OCI-LY3 (cell line): ENCODE measurements at regions not wholly inside any gene's neighbourhood (a gene's known extent, or its start where the extent isn't known, plus 50 kb on each side); places are given as distances from the start of the nearest gene placed in this dataset.

Experiments
- H2AFZ ChIP-seq: fragments of 200-600, 300-600 bp; shearing (Covaris generic); 2 replicates; pipeline ENCODE4 v1.6.0; 2014; ENCODE audit warnings: antibody characterized with exemption, low read depth, low read length
- H3K27ac ChIP-seq: fragments of 200-600, 300-600 bp; sonication (generic); 2 replicates; pipeline ENCODE4 v1.5.1; 2014; ENCODE audit warnings: mild to moderate bottlenecking, low read length, moderate library complexity, mixed read lengths
- H3K27me3 ChIP-seq: fragments of 200-600, 300-600 bp; sonication (generic); 2 replicates; pipeline ENCODE4 v1.6.1; 2014; ENCODE audit warnings: low read depth, low read length, mixed read lengths
- H3K36me3 ChIP-seq: fragments of 200-600, 300-600 bp; sonication (generic); replicated peaks from 2 replicates; pipeline ENCODE3; 2014; ENCODE audit warnings: low read depth, low read length, mixed read lengths
- H3K4me1 ChIP-seq: fragments of 300-600, 200-600 bp; sonication (generic); 2 replicates; pipeline ENCODE4 v1.6.1; 2014; ENCODE audit warnings: low read length, mixed read lengths
- H3K4me2 ChIP-seq: fragments of 200-600, 300-600 bp; sonication (generic); 2 replicates; pipeline ENCODE4 v1.6.1; 2014; ENCODE audit warnings: low read length, mixed read lengths
- H3K4me3 ChIP-seq: fragments of 300-600, 200-600 bp; sonication (generic); 2 replicates; pipeline ENCODE4 v1.5.1; 2014; ENCODE audit warnings: antibody characterized with exemption, mild to moderate bottlenecking, low read length, moderate library complexity
- H3K79me2 ChIP-seq: fragments of 300-600, 200-600 bp; shearing (Covaris generic); 2 replicates; pipeline ENCODE4 v1.6.1; 2014; ENCODE audit warnings: mild to moderate bottlenecking, low read length, mixed read lengths
- H3K9ac ChIP-seq: fragments of 300-600, 200-600 bp; shearing (Covaris generic); 2 replicates; pipeline ENCODE4 v1.6.0; 2014; ENCODE audit warnings: mild to moderate bottlenecking, low read length, moderate library complexity
- H3K9me3 ChIP-seq: fragments of 200-600, 300-600 bp; shearing (Covaris generic); 2 replicates; pipeline ENCODE4 v1.6.1; 2014; ENCODE audit warnings: low read length, mixed read lengths; ENCODE audit not compliant: insufficient read depth
- H4K20me1 ChIP-seq: fragments of 200-600, 300-600 bp; sonication (generic); 2 replicates; pipeline ENCODE4 v1.6.1; 2016; ENCODE audit warnings: low read length, mixed read lengths; ENCODE audit not compliant: insufficient read depth
- CTCF ChIP-seq: fragments of 200-600, 300-600 bp; sonication (generic); IDR thresholded peaks from 2 replicates; pipeline ENCODE4 v1.5.1; 2014; ENCODE audit warnings: antibody characterized with exemption, low read length, low read depth
- EZH2phosphoT487 ChIP-seq: fragments of 200-600 bp; shearing (Covaris generic); IDR thresholded peaks from 2 replicates; pipeline ENCODE4 v1.6.1; 2018; ENCODE audit warnings: antibody characterized with exemption, mixed run types, low read depth

GRCh38 chr9:8095672-8096086, 296.1 kb upstream of the DMAC1 start:
- no peak for TF ChIP-seq EZH2phosphoT487
- no peak for TF ChIP-seq CTCF
- Histone ChIP-seq H3K4me1 (no peaks in the 10 kb centered on the region), H3K27me3 (no peaks in the 10 kb centered on the region), H3K9ac (no peak overlapping the region), H2AFZ (no peak overlapping the region), H3K79me2 (no peaks in the 10 kb centered on the region), H3K27ac (no peak overlapping the region), H3K36me3 (no peaks in the 10 kb centered on the region), H3K4me2 (no peak overlapping the region), H4K20me1 (no peaks in the 10 kb centered on the region), H3K4me3 (no peak overlapping the region), H3K9me3 (no peaks in the 10 kb centered on the region)

- Histone ChIP-seq H3K36me3 (no peaks in the 10 kb centered on the region), H2AFZ (no peak overlapping the region), H3K27ac (no peak overlapping the region), H4K20me1 (no peaks in the 10 kb centered on the region), H3K9me3 (no peaks in the 10 kb centered on the region), H3K27me3 (no peaks in the 10 kb centered on the region), H3K4me2 (no peak overlapping the region), H3K79me2 (no peaks in the 10 kb centered on the region), H3K4me1 (no peaks in the 10 kb centered on the region), H3K9ac (no peak overlapping the region), H3K4me3 (no peak overlapping the region)
- no peak for TF ChIP-seq EZH2phosphoT487
- TF ChIP-seq CTCF, result no peak
These were observed 288.9 kb upstream of the DMAC1 start for GRCh38 chr9:8088477-8088876.

- Histone ChIP-seq H3K27me3 (no peaks in the 10 kb centered on the region), H3K79me2 (no peaks in the 10 kb centered on the region), H3K9me3 (no peaks in the 10 kb centered on the region), H3K4me2 (no peak overlapping the region), H2AFZ (no peak overlapping the region), H3K27ac (no peak overlapping the region), H3K9ac (no peak overlapping the region), H3K4me3 (no peak overlapping the region), H3K4me1 (no peaks in the 10 kb centered on the region), H3K36me3 (no peaks in the 10 kb centered on the region), H4K20me1 (no peaks in the 10 kb centered on the region)
- TF ChIP-seq EZH2phosphoT487 (no peak), CTCF (no peak)
These were observed 286.4 kb upstream of the DMAC1 start for GRCh38 chr9:8085986-8086385.

GRCh38 chr9:8078641-8079140, 279.1 kb upstream of the DMAC1 start:
- TF ChIP-seq CTCF, result no peak
- TF ChIP-seq EZH2phosphoT487, result no peak

More at GRCh38 chr9:8078641-8079140, 279.1 kb upstream of the DMAC1 start:
- Histone ChIP-seq H3K4me2 (no peak overlapping the region), H3K9me3 (no peaks in the 10 kb centered on the region), H3K27me3 (no peaks in the 10 kb centered on the region), H3K79me2 (no peaks in the 10 kb centered on the region), H3K4me1 (no peaks in the 10 kb centered on the region), H3K9ac (no peak overlapping the region), H3K36me3 (no peaks in the 10 kb centered on the region), H3K4me3 (no peak overlapping the region), H2AFZ (no peak overlapping the region), H3K27ac (no peak overlapping the region), H4K20me1 (no peaks in the 10 kb centered on the region)
